ENCODE measurements at regions not wholly inside any gene's neighbourhood (a gene's known extent, or its start where the extent isn't known, plus 50 kb on each side); places are given as distances from the start of the nearest gene placed in this dataset.
"Not testable (repeated sequence)": the region's sequence is repeated elsewhere in the genome, so short reads cannot be mapped to it uniquely, and the experiment has no call there.

- H3K4me3 ChIP-seq (ENCODE audit: low read depth, low read length): no peak overlapping the region
- DNase-seq (ENCODE audit: low read depth): no peak
- TF ChIP-seq, protein P1, sequence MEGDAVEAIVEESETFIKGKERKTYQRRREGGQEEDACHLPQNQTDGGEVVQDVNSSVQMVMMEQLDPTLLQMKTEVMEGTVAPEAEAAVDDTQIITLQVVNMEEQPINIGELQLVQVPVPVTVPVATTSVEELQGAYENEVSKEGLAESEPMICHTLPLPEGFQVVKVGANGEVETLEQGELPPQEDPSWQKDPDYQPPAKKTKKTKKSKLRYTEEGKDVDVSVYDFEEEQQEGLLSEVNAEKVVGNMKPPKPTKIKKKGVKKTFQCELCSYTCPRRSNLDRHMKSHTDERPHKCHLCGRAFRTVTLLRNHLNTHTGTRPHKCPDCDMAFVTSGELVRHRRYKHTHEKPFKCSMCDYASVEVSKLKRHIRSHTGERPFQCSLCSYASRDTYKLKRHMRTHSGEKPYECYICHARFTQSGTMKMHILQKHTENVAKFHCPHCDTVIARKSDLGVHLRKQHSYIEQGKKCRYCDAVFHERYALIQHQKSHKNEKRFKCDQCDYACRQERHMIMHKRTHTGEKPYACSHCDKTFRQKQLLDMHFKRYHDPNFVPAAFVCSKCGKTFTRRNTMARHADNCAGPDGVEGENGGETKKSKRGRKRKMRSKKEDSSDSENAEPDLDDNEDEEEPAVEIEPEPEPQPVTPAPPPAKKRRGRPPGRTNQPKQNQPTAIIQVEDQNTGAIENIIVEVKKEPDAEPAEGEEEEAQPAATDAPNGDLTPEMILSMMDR (conservative IDR thresholded peaks at IDR 0.05; ENCODE audit: low read depth, low read length): no peak
These were observed 84.9 kb upstream of the MLN start for GRCh38 chr6:33888664-33889200.

DNA sequence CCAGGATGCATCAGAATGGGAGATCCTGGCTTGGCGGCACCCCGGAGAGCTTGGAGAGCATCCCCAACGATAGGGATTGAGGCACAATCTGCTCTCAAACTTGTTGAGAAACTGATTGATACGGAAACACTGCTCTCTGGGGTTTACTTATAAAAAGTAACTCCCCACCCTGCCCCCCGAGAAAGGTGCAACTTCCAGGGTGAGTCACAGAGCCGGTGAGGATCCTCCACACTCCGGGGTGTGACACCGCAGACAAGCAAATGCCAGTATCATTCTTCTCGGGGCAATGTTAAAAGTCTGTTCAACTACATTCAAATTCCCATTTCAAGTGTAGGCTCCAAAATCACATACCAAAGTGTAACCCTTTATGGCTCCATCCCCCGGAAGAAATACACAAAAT lies 84.4 kb upstream of the MLN start:
- TF ChIP-seq, protein P1 (conservative IDR thresholded peaks at IDR 0.05; ENCODE audit: low read depth, low read length): no peak
- DNase-seq (ENCODE audit: low read depth): no peak
- no peak overlapping the region for H3K4me3 ChIP-seq (ENCODE audit: low read depth, low read length)

DNA sequence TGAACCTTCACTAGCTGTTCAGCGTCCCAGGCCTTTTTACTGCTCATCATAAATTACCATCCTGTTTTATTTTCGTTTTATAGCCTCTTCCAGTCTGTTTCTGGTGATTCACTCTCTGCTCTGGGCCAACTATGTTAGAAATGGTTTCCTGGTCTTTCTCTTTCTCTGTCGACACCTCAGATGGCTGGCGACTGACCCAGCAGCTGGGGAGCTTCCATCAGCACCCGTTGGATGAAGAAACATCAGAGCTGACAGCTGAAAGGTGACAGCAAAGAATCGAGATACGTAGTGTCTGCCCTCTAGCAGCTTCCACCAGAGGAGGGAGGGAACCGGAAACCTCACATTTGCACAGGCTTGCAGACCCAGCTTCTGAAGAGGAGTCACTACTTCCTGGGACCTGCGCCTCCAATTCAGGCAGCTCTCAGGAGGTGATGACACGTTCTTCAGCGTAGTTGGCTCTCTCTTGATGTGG lies 82.9 kb upstream of the MLN start:
- TF ChIP-seq, protein P1 (conservative IDR thresholded peaks at IDR 0.05; ENCODE audit: low read depth, low read length): no peak

DNA sequence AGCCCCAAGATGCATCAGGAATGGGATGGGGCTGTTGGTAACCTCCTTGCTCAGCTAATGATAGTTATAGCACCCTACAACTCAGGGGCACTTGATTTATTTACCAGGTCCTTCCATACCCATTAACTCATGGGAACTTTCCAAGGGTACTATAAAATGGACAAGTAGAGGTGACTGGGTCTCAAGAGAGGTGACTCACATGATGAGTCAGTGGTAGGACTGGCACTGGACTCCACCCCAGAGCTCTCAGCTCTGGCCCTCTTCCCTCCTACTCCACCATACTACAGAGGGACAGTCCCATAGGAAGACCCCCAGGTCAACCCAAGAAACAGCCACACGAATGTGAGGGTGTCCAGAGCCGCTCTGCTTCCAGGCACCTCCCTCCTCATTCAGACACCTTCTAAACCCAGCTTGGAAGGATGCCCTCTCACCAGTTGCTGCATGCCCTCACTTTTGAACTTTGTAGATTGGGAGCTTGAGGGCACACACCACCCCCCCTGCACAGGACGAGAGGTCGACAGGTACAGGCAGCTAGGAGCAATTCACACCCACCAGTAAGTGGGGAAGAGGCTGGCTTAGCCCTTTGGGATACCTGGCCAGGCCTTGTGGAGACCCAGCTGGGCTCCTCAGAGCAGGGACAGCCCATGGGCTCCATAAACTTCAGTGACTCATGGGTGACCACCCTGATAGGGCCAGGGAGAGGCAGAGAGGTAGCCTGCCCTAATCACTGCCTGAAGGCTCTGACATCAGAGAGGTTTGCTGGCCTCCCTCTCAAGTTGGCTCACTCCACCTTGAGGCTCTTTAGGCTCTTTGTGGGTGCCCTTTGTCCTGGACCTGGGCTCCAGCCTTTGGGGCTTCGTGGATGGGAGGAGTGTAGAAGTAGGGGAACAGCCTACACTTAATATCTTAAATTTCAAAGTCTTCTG lies 81.6 kb upstream of the MLN start:
- TF ChIP-seq, protein P1 (conservative IDR thresholded peaks at IDR 0.05; ENCODE audit: low read depth, low read length): no peak
- DNase-seq (ENCODE audit: low read depth): peak; percentile 22
- H3K4me3 ChIP-seq (ENCODE audit: low read depth, low read length): no peak overlapping the region

More for the DNA sequence above, 82.9 kb upstream of the MLN start:
- H3K4me3 ChIP-seq (ENCODE audit: low read depth, low read length): no peak overlapping the region
- no peak for DNase-seq (ENCODE audit: low read depth)

- DNase-seq (ENCODE audit: low read depth); H3K4me3 ChIP-seq (ENCODE audit: low read depth, low read length): not testable (repeated sequence)
These were observed 79.8 kb upstream of the MLN start for GRCh38 chr6:33883621-33884020.

- no peak overlapping the region for H3K4me3 ChIP-seq (ENCODE audit: low read depth, low read length)
- DNase-seq (ENCODE audit: low read depth): no peak
- TF ChIP-seq, protein P1 (conservative IDR thresholded peaks at IDR 0.05; ENCODE audit: low read depth, low read length): no peak
These were observed 78.4 kb upstream of the MLN start for GRCh38 chr6:33882154-33882553.

DNA sequence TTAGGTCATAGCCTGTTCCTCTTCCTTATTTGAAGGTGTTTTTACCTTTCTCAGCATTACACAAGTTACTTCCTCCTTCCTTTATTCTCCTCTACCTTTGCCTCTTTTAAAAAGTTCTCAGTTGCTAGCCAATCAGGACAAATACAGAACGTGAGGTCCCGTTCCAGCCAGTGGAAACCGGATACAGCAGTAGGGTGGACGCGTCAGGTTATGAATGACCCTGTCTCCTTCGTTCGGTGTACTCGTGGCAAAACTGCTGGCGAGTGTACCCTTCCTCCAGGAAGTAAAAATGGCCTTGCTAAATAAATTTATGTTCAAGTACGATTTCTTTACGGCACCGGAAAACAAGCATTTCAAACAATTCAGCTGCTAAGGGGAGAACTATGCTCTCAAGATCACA lies 77.0 kb upstream of the MLN start:
- H3K4me3 ChIP-seq (ENCODE audit: low read depth, low read length): no peak overlapping the region
- TF ChIP-seq, protein P1 (conservative IDR thresholded peaks at IDR 0.05; ENCODE audit: low read depth, low read length): no peak
- DNase-seq (ENCODE audit: low read depth): no peak

Data from epithelial cell of proximal tubule (primary cell).